Loucy (cell line): ENCODE measurements at regions not wholly inside any gene's neighbourhood (a gene's known extent, or its start where the extent isn't known, plus 50 kb on each side); places are given as distances from the start of the nearest gene placed in this dataset.

Source experiments
- CTCF ChIP-seq: fragments of 200-600 bp; sonication (generic); conservative IDR thresholded peaks from 2 replicates; pipeline ENCODE4 v1.5.1; 2014; ENCODE audit warnings: mild to moderate bottlenecking, antibody characterized with exemption, low read length
- EZH2phosphoT487 ChIP-seq: fragments of 200-600 bp; IDR thresholded peaks from 2 replicates; pipeline ENCODE4 v1.6.1; 2018; ENCODE audit warnings: antibody characterized with exemption, mild to moderate bottlenecking, moderate library complexity, borderline replicate concordance

- TF ChIP-seq CTCF (no peak), EZH2phosphoT487 (no peak)
Observed at GRCh38 chr5:61966296-61966955, 339.6 kb upstream of the KIF2A start.
